RCC 7860 (cell line): ENCODE measurements at regions not wholly inside any gene's neighbourhood (a gene's known extent, or its start where the extent isn't known, plus 50 kb on each side); places are given as distances from the start of the nearest gene placed in this dataset.
A peak's percentile ranks its signal among the peaks of the same experiment; 100 is the strongest.

Source experiments
- DNase-seq: peaks from one replicate; pipeline ENCODE4 v3.0.0-alpha.2; 2015; ENCODE audit warnings: low spot score
- FAIRE-seq: peaks from 2 replicates; lab custom pipeline; 2012; peaks lifted over from hg19 to GRCh38; lab: Jason Lieb, UNC

DNA sequence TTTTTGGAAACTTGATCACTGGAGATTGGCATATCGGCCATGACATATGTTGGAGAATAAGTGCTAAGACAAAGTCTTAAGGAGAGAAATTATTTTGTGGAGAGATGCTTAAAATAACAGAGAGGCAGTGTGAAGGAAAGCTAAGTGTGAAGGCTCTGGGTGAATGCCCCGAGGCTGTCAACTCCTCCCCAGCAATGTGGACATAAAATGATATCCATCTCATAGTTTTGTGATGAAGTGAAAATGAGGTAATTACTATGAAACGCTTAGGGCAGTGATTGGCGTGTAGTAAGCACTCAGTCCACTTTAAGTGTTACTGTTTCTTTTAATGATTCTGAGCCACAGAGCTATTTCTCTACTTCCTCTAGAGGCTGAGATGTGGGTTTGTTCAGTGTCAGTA is 195.8 kb upstream of the KLF12 start:
- FAIRE-seq (no peak), DNase-seq (no peak)

DNA sequence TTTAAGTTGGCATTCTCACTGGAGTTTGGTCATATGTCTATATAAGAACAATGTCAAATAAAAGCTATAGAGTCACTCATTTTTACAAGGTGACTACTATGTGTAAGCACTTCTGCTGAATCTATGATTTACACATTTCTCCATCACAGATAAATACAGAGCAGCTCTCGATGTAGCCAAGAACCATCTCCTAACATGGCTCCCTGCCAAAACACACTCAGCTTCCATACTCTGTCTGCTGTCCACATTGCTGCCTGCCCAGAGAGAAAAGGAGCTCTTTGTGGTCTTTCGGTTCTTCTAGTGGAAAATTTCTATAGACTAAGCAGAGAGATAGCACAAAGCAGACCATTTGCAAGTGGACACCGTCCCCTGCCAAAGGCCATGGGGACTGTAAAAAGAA is 190.9 kb upstream of the KLF12 start:
- no peak for DNase-seq
- FAIRE-seq, result no peak

DNA sequence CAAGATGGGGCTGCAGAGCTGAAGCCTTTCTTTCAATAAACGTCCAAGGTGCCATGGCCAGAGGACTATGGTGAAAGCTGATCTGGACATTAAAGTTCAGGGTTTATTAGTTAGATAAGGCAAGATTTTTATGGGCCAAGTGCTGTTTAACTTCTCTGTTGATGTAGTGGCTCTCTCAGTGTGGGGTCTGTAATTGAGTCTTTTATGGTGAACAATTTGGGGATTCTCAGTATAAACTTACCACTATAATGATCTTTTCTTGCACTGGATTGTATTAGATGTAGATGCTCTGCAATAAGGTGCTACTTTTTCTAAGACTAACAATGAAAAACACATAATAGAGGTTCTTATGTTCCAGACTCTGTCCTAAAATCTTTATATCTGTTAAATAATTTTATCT is 190.1 kb upstream of the KLF12 start:
- no peak for DNase-seq
- no peak for FAIRE-seq

DNA sequence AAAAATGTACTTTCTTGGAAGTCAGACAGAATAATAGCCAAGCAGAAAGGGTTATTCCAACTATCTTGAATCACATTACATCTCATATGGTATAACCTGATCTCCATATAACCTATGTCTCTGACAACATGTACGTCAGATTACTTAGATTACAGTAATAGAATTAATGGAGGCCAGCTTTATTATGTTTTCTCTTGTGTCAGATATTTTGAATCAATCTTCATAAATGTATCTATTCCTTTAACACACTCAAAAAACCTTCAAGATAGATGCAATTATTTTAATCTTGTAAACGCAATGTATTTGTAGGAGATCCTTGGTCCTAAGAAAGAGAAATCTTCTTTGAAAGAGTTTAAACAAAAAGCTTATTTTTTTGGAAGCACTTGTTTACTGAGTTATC is 188.4 kb upstream of the KLF12 start:
- FAIRE-seq (no peak), DNase-seq (no peak)

DNA sequence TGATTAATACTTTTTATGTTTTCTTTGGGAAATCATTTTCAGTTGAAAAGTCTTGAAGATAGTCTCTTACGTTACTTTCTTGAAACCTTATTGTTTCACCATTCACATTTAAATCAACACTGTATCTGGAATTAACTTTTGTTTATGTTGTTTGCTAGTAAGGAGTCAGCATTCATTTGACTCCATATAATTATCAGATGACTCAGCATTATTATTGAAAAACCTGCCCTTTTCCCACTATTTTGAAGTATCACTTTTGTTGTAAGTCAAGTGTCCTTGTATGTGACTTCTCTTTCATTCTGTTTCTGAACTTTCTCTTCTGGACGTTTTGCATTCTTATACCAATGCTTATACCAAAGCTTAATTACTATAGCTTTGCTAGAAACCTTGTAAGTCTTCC is 186.1 kb upstream of the KLF12 start:
- FAIRE-seq (no peak), DNase-seq (no peak)

DNA sequence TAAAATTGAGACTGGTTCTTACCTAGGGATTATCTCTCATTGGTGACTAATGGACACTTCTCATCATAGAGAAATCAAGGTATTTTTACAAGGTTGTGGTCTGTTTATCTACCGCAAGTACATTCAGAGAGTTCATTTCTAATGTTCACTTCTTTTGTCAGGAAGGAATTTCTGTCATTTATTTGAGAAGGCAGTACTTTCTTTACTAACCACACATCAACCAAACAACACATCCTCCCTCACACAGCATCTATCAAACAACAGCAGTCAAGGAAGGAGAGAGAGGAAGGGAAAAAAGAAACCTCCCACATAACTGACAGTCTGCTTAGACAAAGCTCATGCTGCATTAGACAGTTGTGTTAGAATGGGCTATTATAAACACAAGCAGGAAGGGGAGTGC is 182.3 kb upstream of the KLF12 start:
- FAIRE-seq (no peak), DNase-seq (no peak)

DNA sequence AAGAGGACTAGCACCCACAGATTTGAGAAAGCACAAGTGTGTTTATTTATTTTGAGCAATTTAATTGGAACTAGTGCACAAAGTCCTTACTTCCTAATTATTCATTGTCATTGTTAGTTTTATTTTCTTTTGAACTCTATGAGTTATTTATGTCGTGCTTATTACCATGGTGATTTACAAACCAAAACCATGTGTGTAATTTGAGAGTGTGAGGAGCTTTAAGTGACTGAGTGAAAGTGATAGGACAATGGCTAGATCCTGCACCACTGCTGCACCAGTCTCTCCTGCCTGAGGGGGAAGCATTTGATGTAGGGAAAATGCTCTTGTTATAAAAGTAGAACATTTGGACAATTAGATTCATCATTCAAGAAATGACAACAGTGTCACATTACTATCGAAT is 172.3 kb upstream of the KLF12 start:
- FAIRE-seq, result no peak

DNA sequence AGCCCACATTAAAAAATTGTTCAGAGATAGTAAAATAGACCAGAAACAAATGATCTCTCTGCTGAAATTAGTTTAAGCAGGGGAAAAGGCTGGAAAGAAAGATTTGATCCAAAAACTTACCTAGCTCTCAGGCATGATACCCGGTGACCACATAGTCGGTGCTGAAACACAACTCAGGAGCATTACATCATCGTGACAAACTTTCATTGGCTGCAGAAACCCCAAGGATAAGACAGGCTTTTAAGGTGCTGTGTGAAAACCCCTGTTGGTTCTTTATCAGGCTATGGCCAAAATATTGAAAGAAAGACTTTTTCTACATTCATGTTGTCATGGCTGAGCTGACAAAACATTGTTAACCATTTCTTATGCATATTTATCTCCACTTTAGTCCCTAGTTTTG is 171.7 kb upstream of the KLF12 start:
- DNase-seq (no peak), FAIRE-seq (no peak)

More for the DNA sequence above, 172.3 kb upstream of the KLF12 start:
- DNase-seq, result no peak

DNA sequence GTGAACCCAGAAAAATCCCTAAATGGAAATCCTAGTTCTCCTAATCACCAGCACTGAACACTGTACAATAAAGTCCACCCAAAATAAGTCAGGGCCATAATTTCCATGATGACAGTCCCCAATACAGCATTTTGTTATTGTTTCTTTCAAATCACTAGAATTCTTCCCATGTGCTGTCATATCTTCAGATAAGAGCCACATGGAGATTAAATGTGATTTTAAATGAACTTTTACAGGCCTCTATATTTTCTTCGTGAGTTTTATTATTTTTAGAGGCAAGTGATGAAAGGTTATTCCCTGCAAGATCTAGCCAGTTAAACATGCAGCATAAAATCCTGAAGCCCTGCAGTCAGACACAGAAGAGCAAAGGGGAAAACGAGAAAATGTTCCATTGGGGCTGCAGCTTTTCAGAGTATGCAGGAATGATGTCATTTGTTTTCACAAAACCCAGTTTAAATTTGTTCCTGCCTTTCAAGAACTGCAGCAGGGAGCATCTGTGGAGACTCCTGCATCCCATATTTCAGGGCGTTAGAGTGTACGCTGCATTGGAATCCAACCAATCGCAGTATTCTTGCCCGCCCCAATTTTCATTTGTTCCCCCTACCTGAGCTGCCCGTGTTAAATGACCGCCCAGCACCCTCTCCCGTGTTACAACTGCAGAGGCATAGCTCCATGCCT is 167.2 kb upstream of the KLF12 start:
- FAIRE-seq (no peak), DNase-seq (no peak)

DNA sequence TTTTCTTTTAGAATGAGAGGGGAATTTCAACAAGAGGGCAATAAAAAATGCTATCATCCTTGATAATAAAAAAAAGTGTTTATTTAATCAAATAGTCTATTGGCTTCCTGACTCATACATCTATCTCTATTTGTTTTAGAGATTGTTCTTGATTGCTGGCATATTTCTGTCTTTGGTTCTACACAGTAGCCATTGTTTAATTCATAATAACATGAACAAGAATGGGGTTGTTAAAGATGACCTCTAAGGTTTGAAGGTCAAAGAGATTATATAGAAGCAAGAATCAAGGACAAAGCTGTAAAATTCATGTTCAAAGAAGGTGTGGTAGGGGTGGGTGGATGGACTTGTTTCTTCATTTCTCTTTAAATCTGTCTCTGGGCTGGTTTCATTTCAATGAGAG is 166.0 kb upstream of the KLF12 start:
- DNase-seq, result no peak
- FAIRE-seq, result no peak

DNA sequence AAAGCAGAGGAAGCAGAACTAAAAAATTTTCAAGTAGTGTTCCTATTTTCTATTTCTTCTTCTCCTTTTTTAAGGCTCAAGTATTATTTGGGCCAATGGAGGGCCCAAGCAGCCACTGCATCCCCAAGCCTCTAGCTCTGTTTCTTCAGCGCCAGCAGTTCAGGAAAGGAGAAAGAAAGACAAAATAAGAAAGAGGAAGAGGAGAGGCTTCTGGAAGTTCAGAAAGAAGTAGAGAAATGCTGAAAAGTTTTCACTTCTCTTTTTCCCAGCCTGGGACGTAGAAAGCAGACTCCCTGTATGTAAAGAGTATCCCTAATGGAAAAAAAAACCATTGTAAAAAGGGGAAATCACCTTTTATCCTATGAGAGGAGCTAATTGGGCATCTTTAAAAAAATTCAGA is 165.5 kb upstream of the KLF12 start:
- FAIRE-seq, result no peak
- no peak for DNase-seq

DNA sequence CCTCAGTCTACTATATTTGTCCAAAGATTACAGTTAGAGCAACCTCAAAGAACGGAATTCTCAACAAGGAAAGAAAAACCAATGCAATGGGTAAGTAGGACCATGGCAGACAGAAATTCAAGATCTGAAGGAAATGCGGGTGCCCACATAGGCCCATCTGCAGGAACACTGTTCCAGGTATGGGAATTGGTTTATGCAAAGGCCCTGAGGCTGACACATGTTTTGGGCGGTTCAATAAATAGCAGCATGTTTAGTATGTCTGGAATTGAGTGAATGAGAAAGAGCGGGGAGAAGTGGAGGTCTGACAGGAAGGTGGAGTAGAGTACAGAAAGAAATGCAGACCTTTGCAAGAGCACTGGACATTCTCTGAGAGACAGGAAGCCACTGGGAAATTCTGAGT is 164.7 kb upstream of the KLF12 start:
- FAIRE-seq (no peak), DNase-seq (no peak)

DNA sequence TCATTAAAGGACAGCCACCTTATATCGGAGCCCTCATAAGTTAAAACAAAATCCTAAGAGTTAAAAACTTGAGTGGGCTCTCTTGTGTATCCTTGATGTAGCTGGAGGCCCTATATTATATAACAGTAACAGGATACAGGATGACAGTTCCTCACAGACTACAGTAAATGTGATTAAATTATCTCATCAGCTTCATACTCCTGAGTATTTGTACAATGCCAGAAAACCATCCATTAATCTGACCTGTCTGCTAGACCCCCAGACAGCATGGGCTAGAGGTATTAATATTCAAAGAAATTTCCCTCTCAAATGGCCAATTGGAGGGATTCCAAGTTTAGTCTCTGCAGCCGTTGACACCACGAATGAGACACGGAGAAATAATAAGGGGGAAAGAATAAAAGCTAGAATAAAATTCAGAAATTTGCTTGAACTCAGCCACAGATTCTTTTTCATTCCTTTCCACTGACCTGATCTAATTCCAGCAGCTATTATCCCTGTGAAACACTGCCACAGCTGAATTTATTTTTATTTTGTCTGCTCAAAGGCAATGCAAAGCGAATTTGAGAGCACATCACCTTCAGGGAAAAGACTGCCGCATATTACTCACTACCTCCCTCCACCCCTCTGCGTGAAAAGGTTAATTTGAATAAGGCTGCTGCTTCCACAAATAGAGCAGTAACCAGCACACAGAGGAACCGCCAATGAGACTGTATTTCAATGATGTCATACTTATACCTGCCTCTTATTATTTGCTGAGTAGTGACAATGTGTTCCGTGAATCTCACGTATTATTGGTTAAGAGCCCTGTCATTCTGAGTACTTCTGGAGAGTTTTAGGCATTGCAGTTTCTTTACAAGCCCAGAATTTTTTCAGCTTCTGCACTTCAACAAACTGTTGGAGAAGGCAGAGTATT is 155.9 kb upstream of the KLF12 start:
- DNase-seq, result peak; percentile 56
- FAIRE-seq, result no peak

DNA sequence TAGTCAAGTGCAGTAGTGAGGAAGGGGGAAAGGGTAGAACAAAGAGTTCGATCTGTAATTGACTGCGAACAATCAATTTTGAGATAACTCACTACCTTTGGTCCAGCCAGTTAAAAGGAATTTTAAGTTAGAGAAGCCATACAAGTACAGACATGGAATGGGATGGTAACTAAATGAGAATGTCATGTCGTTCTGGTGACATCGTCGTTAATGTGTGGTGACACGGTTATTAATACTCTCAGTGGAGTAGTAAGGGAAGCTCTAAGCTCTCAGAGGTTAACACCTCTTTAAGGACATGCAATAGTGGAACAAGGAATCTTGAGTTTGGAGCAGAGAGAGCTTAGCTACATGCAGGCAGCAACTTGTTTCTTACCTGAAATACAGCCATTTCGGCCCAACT is 154.9 kb upstream of the KLF12 start:
- FAIRE-seq (no peak), DNase-seq (no peak)

DNA sequence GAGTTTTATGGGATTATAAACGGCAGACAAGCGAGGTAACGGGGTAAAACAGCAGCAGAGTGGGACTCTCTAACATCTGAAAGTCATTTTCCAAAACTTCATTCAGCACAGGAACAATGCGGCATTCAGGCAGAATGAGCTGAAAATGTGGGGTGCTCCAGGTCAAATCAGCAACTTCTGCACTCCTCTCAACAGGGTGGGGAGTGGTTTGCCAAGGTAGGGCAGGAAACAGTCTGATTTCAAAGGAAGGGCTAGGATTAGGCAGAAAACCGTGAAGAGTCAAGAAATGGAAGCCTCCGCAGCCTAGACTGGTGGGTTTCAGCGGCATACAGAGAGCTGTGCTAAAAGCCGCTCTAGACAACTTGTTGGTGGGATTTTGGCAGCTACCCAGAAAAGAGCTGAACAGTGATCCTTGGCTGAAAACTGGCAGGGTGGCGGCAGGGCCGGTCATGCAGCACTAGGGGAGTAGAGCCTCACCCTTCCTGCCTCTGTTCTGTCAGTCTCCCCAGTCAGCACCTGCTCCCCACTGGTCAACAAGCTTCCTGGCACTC is 154.2 kb upstream of the KLF12 start:
- no peak for FAIRE-seq
- no peak for DNase-seq

DNA sequence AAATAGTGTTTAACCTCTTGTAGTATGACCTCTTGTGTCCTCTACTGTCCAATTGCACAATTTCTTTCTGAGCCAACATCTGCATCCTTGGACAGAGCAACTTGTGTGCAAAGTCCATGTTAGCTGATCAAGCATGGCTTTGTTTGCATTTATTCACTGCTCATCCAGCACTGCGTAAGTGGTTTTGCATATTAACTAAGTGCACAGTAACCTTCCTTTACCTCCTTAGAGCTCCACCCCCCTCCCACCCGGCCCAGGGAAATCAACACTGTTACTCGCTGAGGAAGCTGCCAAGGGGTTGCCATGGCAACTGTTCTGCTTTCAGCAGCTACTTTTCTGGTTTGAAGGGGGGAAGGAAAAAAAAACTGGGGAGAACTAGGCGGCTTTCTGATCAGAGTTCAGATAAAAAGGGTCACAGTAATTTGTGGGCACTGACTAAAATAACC is 153.5 kb upstream of the KLF12 start:
- FAIRE-seq, result no peak
- DNase-seq, result no peak

DNA sequence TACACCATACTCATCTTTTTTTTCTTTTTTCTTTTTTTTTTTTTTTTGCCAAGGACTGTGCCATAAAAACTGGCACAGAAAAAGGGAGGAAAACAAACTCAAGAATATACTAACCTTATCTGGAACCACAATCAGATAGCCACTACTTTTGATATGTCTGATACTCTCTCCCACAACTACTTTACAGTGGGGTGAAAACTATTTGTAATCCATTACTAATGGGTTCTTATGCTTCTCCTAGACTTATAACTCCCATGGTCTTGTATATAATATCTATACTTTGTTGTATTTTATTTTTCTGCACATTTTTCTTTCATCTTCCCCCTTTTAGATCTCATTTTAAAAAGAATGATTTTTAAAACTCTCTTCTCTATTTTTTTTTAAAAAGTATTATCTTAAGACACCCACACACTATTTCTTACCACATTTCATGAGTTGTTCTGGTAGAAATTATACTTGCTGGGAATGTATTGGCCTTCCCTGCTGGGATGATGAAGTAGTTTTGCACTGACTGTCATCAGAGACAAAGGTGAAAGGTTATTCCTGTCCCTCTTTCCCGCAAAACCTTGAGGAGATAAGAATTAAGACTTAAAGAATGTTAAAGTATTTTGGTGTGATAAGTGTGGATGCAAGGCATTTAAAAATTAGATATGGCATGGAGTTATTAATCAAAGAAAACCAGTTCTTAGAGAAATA is 146.7 kb upstream of the KLF12 start:
- no peak for FAIRE-seq
- no peak for DNase-seq

DNA sequence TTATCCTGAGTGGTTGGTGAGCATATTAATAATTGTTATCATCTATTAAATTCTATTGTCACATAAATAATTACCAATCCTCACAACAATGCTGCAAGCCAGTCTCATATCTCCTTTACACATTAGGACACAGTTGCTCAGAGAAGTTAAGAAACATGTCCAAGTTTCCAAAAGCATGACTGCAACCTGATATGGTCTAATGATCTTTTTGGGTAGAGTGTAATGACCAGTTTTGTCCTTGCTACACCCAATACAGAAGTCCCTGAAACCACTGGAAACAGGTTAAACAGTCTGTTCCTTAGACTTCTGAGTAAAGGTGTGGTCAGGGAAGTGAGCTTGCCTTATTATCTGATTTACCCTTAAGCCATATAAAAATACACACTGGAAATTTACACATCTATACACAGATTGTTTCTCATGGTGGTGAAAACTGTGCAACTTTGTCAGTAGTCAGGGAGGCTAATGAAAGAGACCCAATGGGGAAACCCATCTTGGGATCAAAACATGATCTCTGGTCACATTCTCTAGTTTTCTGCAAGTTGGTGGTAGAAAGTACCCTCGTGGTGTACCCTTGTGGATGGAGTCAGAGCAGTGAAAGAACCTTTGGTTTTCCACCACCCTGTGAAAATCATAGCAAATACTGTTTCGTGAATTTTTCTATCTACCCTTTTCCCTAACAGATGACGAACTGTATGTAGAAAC is 146.0 kb upstream of the KLF12 start:
- no peak for FAIRE-seq
- DNase-seq, result no peak

DNA sequence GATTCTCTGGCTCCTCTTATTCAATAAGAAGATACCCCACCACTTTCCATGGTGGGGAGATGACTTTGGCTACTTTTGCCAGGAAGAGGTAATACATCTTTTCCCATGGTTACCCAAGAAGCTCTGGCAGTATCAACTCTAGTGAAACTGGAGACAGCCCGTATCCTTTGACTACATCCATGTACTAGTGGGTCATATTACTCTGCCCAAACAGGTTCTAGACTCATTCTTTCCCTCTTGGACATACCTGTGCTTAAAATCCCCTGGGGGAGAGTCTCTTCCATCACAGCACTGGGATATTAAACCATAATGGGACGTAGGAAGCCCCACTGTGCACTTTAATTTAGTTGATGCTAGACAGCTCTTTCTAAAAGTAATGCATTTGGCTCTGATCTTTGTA is 144.7 kb upstream of the KLF12 start:
- DNase-seq (no peak), FAIRE-seq (no peak)

DNA sequence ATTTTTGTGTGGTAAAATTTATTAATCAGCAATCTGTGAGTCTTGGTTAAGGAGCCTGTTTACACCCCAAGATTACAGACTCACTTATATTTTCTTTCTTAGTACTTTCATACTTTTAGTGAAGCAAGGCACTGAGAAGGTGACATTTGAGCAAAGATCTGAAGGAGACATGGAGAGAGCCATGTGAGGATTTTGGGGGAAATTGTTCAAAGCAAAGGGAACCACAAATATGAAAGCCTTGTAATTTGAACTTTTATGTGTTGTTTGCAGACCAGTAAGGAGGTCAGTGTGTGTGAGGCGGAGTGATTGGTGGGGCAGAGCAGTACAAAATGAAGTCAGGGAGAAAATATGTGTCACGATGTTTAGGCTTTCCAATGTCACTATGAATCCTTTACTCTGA is 140.7 kb upstream of the KLF12 start:
- no peak for FAIRE-seq
- DNase-seq, result no peak

DNA sequence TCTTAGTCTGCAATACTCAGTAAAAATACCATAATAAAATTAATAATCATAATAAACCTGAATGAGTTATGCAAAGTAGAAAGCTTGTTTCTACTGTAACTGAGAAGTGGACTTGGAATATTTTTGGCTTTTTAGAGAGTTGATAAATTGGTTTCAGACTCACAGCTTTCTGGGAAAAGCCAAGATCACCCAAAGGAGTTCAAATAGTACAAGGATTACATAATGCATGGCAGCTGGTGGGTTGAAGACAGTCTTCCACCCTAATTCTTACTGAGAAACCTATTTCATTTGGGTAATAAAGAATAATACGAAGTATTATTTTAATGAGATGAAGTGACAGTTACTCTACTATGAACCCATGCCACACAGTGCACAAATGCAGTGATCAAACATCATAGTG is 139.4 kb upstream of the KLF12 start:
- no peak for DNase-seq
- no peak for FAIRE-seq
